Pancreas (tissue), 10 donors: ENCODE measurements at regions not wholly inside any gene's neighbourhood (a gene's known extent, or its start where the extent isn't known, plus 50 kb on each side); places are given as distances from the start of the nearest gene placed in this dataset.

Experiments
- ATAC-seq, 4 donors: fragments of 200-7000 bp; cut with Tn5 transposase; one replicate each; pipeline versions ENCODE4 v1.8.0 to v1.9.1; 2020; ENCODE audit warnings: mild to moderate bottlenecking in 4 of 4, moderate library complexity in 4 of 4
- DNase-seq, 6 donors: peaks; one replicate each; pipeline ENCODE4 v3.0.0-alpha.2; 2020
- FAIRE-seq: peaks from 2 replicates; lab custom pipeline; 2012; peaks lifted over from hg19 to GRCh38; lab: Jason Lieb, UNC
- H3K27ac ChIP-seq, 4 donors: fragments of 200-600 bp; sonication (generic); 1 replicate in 3 of 4; 2 replicates in 1 of 4; pipeline versions ENCODE4 v1.5.0 to v1.8.0; 2020
- H3K27me3 ChIP-seq, 4 donors: fragments of 200-600 bp; one replicate each; pipeline ENCODE4 v1.8.0; 2021
- H3K36me3 ChIP-seq, 3 donors: fragments of 200-600 bp; sonication (generic) in 1 of 3; one replicate each; pipeline versions ENCODE4 v1.5.0 to v1.8.0; 2020 to 2021
- H3K4me1 ChIP-seq, 3 donors: fragments of 200-600 bp; one replicate each; pipeline ENCODE4 v1.8.0; 2021
- H3K4me3 ChIP-seq, 4 donors: fragments of 200-600 bp; sonication (generic) in 2 of 4; one replicate each; pipeline versions ENCODE4 v1.5.0 to v1.8.0; 2020 to 2021
- H3K9me3 ChIP-seq, 4 donors: fragments of 200-600 bp; one replicate each; pipeline ENCODE4 v1.8.0; 2021
- WGBS, 2 donors: extraction: QIAGEN DNeasy Blood & Tissue Kit; methylation state at CpG; one replicate each; pipeline ENCODE4 v1.1.7; 2013; 5-methylcytosine and 5-hydroxymethylcytosine counted together
- intact Hi-C, 3 donors: fragments of 100-400 bp; cut with DNase I; formaldehyde crosslinking; loops; one replicate each; pipeline versions ENCODE4 v1.11.1 to v1.14.2; 2022
- TF ChIP-seq, protein P1 (sequence below), 4 donors: fragments of 200-600 bp; sonication (generic) in 3 of 4; IDR thresholded peaks; one replicate each; pipeline versions ENCODE4 v1.5.0 to v1.8.0; 2021; ENCODE audit warnings: antibody characterized with exemption in 4 of 4
- donor health status: healthy with polysubstance abuse.
- donor health status: DM: no; HTN: no; CAD: no; lungs with moderate emphysema.
- donor health status: DM: no; HTN: no; CAD: no.
- donor health status: control.
- donor health status: control.
- donor health status: Bipolar disorder and iron deficiency.
- donor health status: DM: yes; HTN: yes; CAD: no.
- donor health status: DM: no; HTN: no; CAD: no.
- donor health status: DM: no; HTN: no; CAD: no.
- donor health status: DM: yes; HTN: yes; CAD: no.

DNA sequence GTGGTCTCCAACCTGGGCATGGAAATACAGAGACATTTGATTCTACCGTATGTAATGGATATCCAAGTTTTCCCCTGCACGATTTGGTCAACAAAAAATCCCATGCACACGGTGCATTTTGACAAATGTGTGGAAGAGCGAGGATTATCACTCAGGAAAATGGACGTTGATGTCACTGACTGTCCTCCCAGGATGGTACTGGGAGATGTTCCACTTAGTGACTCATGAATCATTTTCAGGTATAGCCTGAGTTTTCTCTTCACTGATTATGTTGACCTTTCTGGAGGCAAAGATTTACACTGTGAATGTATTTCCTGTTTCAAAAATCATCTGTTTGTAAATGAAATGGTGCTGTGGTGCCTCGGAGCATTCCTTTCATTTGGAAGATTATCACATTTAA, 596.7 kb upstream of the ADAMTS9 start:
- Histone ChIP-seq H3K27me3 (no peaks in the 10 kb centered on the region), H3K9me3 (no peaks in the 10 kb centered on the region), H3K4me3 (no peak overlapping the region), H3K27ac (no peak overlapping the region), H3K4me1 (no peaks in the 10 kb centered on the region), H3K36me3 (no peaks in the 10 kb centered on the region)
- FAIRE-seq (no peak), ATAC-seq (no peak), DNase-seq (no peak)
- intact Hi-C loops = no loop called here
- TF ChIP-seq, protein P1, sequence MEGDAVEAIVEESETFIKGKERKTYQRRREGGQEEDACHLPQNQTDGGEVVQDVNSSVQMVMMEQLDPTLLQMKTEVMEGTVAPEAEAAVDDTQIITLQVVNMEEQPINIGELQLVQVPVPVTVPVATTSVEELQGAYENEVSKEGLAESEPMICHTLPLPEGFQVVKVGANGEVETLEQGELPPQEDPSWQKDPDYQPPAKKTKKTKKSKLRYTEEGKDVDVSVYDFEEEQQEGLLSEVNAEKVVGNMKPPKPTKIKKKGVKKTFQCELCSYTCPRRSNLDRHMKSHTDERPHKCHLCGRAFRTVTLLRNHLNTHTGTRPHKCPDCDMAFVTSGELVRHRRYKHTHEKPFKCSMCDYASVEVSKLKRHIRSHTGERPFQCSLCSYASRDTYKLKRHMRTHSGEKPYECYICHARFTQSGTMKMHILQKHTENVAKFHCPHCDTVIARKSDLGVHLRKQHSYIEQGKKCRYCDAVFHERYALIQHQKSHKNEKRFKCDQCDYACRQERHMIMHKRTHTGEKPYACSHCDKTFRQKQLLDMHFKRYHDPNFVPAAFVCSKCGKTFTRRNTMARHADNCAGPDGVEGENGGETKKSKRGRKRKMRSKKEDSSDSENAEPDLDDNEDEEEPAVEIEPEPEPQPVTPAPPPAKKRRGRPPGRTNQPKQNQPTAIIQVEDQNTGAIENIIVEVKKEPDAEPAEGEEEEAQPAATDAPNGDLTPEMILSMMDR (IDR thresholded peaks at IDR 0.05) = no peak
- 80 to 82% methylated on average over 6 of the region's 6 CpGs for WGBS, 2 donors

DNA sequence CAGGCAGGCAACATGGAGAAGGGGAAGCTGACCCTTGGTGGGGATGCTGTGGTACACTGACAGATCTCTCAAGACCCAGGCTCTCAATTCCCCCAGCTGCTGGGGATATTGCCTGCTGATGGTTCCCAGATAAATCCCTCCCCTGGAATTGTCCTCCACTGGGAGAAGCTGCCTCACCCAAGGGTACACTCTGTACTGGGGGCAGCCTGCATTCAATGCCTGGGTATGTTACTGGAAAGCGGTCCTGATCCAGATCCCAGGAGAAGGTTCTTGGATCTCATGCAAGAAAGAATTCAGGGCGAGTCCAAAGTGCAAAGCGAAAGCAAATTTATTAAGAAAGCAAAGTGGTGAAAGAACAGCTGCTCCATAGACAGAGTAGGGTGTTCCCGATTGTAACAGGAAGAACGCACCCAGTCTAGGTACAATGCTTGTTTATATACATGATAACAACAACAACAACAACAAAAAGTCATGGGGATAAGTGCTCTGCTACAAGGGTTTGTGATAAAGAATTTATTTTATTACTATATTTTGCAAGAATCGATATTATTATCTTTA, 591.5 kb upstream of the ADAMTS9 start:
- Histone ChIP-seq H3K27ac (no peak overlapping the region), H3K36me3 (no peaks in the 10 kb centered on the region), H3K4me1 (no peaks in the 10 kb centered on the region), H3K4me3 (no peak overlapping the region), H3K27me3 (no peaks in the 10 kb centered on the region), H3K9me3 (no peaks in the 10 kb centered on the region)
- TF ChIP-seq, protein P1 (IDR thresholded peaks at IDR 0.05) = no peak
- ATAC-seq = no peak
- 56 to 64% methylated on average over 6 of the region's 6 CpGs for WGBS, 2 donors
- intact Hi-C loops = no loop called here
- no peak for DNase-seq
- no peak for FAIRE-seq

DNA sequence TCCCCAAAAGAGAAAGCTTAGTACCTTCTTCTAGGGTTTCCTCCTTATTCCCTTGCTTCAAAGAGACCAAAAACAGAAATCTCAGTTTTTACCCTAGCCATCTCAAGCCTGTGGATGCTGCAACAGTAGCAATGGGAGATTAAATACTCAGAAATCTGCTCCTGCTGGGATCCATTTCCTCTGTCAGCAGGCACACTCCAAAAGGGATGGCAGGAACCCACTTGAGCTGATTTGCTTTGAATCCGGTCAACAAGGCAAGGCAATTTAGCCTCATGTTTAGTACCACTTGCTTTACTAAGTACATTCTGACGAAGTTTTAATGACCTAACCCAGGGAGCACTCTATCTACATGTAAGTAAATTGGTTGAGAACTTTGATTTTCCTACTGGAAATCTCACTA, 590.0 kb upstream of the ADAMTS9 start:
- DNase-seq (no peak), ATAC-seq (no peak), FAIRE-seq (no peak)
- intact Hi-C loops = no loop called here
- Histone ChIP-seq H3K27ac (no peak overlapping the region), H3K4me3 (no peak overlapping the region), H3K27me3 (no peaks in the 10 kb centered on the region), H3K4me1 (no peaks in the 10 kb centered on the region), H3K9me3 (no peaks in the 10 kb centered on the region), H3K36me3 (no peaks in the 10 kb centered on the region)
- WGBS, 2 donors = 66 to 68% methylated on average over 2 of the region's 2 CpGs
- TF ChIP-seq, protein P1 (IDR thresholded peaks at IDR 0.05) = no peak

DNA sequence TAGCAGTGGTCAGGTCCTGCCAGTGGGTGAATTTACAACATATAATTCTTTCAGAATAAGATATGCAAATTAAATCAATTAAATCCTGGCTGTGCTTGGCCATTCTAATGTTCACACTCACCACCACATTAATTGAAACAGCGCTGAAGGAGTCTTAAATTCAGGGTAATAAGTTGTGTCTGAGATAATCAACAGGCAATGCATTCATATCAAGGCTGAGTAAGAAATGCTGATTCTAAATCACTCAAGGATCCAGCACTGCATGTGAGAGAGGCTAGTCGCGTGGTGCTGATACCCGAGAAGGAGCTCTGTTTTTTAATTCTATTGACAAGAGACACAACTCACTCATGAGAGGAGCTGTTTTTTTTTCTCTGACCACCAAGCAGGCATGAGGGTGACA, 588.8 kb upstream of the ADAMTS9 start:
- H3K4me1 ChIP-seq = no peaks in the 10 kb centered on the region
- no peaks in the 10 kb centered on the region for H3K27me3 ChIP-seq
- no peak for DNase-seq
- H3K36me3 ChIP-seq = no peaks in the 10 kb centered on the region
- no peaks in the 10 kb centered on the region for H3K9me3 ChIP-seq
- H3K4me3 ChIP-seq = no peak overlapping the region
- ATAC-seq = no peak
- H3K27ac ChIP-seq = no peak overlapping the region
- no peak for FAIRE-seq
- WGBS, 2 donors = 66 to 68% methylated on average over 4 of the region's 4 CpGs
- intact Hi-C loops = no loop called here
- TF ChIP-seq, protein P1 (IDR thresholded peaks at IDR 0.05) = no peak

DNA sequence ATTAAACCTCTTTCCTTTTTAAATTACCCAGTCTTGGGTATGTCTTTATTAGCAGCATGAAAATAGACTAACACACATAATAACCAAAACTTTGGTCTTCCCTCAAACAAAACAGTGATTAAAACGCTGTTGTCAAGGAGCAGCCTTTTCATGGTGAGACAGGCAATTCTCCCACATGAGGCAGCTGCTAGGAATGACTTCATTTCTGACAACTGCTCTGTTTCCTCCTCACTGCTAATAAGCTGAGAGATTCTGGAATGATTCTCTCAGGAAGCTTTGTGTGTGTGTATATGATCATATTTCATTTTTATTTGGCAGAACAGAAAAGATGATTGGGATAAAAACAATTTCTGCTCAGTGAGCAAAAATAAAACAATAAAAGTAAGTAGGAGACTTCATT, 580.6 kb upstream of the ADAMTS9 start:
- Histone ChIP-seq H3K4me3 (no peak overlapping the region), H3K27me3 (no peaks in the 10 kb centered on the region), H3K4me1 (no peaks in the 10 kb centered on the region), H3K27ac (no peak overlapping the region), H3K9me3 (no peaks in the 10 kb centered on the region), H3K36me3 (no peaks in the 10 kb centered on the region)
- TF ChIP-seq, protein P1 (IDR thresholded peaks at IDR 0.05) = no peak
- WGBS, 2 donors = 66 to 73% methylated on average over 1 of the region's 1 CpG
- no peak for DNase-seq
- intact Hi-C loops = no loop called here
- ATAC-seq = no peak
- no peak for FAIRE-seq
